ENCODE measurements at regions not wholly inside any gene's neighbourhood (a gene's known extent, or its start where the extent isn't known, plus 50 kb on each side); places are given as distances from the start of the nearest gene placed in this dataset.

GRCh38 chr5:163094492-163095180 lies 342.8 kb upstream of the CCNG1 start:
- Histone ChIP-seq H3K4me2 (ENCODE audit: low read depth, low read length, poor library complexity, severe bottlenecking) (peak overlapping the region; percentile 97), H4K20me1 (ENCODE audit: low read depth, low read length) (no peaks in the 10 kb centered on the region), H3K9me2 (replicated peaks; ENCODE audit: insufficient read depth, low read length) (no peaks in the 10 kb centered on the region), H3K9me3 (ENCODE audit: insufficient read depth, low read length) (no peaks in the 10 kb centered on the region), H3K27me3 (ENCODE audit: low read length) (no peaks in the 10 kb centered on the region), H3K4me3 (ENCODE audit: insufficient read depth, low read length, poor library complexity, severe bottlenecking) (peak overlapping the region; percentile 49), H3K36me3 (ENCODE audit: low read length) (no peaks in the 10 kb centered on the region), H3K27ac (ENCODE audit: low read depth, low read length) (peak overlapping the region; percentile 98), H3K79me2 (ENCODE audit: insufficient read depth, low read length) (no peaks in the 10 kb centered on the region), H3K9ac (ENCODE audit: low read length) (peak overlapping the region; percentile 50), H2AFZ (ENCODE audit: low read depth, low read length, severe bottlenecking) (peak overlapping the region; percentile 96), H3F3A (ENCODE audit: insufficient read depth) (peaks cover 16% of the 10 kb centered on the region)
- TF ChIP-seq CTCF (IDR thresholded peaks at IDR 0.05; ENCODE audit: insufficient read depth, low read length, poor library complexity, severe bottlenecking), result no peak
- TF ChIP-seq EZH2phosphoT487 (conservative IDR thresholded peaks at IDR 0.05; ENCODE audit: low read length), result no peak

- Histone ChIP-seq H3K9ac (ENCODE audit: low read length) (no peak overlapping the region), H3K79me2 (ENCODE audit: insufficient read depth, low read length) (no peaks in the 10 kb centered on the region), H3K4me3 (ENCODE audit: insufficient read depth, low read length, poor library complexity, severe bottlenecking) (no peak overlapping the region), H2AFZ (ENCODE audit: low read depth, low read length, severe bottlenecking) (peak overlapping the region; percentile 79), H3K9me3 (ENCODE audit: insufficient read depth, low read length) (no peaks in the 10 kb centered on the region), H3K36me3 (ENCODE audit: low read length) (no peaks in the 10 kb centered on the region), H3K27ac (ENCODE audit: low read depth, low read length) (no peak overlapping the region), H3K27me3 (ENCODE audit: low read length) (no peaks in the 10 kb centered on the region), H3F3A (ENCODE audit: insufficient read depth) (no peaks in the 10 kb centered on the region), H3K4me2 (ENCODE audit: low read depth, low read length, poor library complexity, severe bottlenecking) (no peak overlapping the region), H4K20me1 (ENCODE audit: low read depth, low read length) (no peaks in the 10 kb centered on the region), H3K9me2 (replicated peaks; ENCODE audit: insufficient read depth, low read length) (no peaks in the 10 kb centered on the region)
- TF ChIP-seq EZH2phosphoT487 (conservative IDR thresholded peaks at IDR 0.05; ENCODE audit: low read length), result no peak
- TF ChIP-seq CTCF (IDR thresholded peaks at IDR 0.05; ENCODE audit: insufficient read depth, low read length, poor library complexity, severe bottlenecking), result peak; percentile 45
Observed at GRCh38 chr5:163104464-163104863, 332.9 kb upstream of the CCNG1 start.

GRCh38 chr5:163105456-163105855 lies 331.9 kb upstream of the CCNG1 start:
- no peaks in the 10 kb centered on the region for H3K9me2 ChIP-seq (replicated peaks; ENCODE audit: insufficient read depth, low read length)
- H2AFZ ChIP-seq (ENCODE audit: low read depth, low read length, severe bottlenecking), result peak overlapping the region; percentile 79
- H3K27me3 ChIP-seq (ENCODE audit: low read length), result no peaks in the 10 kb centered on the region
- no peaks in the 10 kb centered on the region for H3K36me3 ChIP-seq (ENCODE audit: low read length)
- TF ChIP-seq EZH2phosphoT487 (conservative IDR thresholded peaks at IDR 0.05; ENCODE audit: low read length) (no peak), CTCF (IDR thresholded peaks at IDR 0.05; ENCODE audit: insufficient read depth, low read length, poor library complexity, severe bottlenecking) (no peak)
- no peak overlapping the region for H3K27ac ChIP-seq (ENCODE audit: low read depth, low read length)
- H4K20me1 ChIP-seq (ENCODE audit: low read depth, low read length), result no peaks in the 10 kb centered on the region
- no peak overlapping the region for H3K4me2 ChIP-seq (ENCODE audit: low read depth, low read length, poor library complexity, severe bottlenecking)
- no peaks in the 10 kb centered on the region for H3K9me3 ChIP-seq (ENCODE audit: insufficient read depth, low read length)
- no peaks in the 10 kb centered on the region for H3F3A ChIP-seq (ENCODE audit: insufficient read depth)
- no peaks in the 10 kb centered on the region for H3K79me2 ChIP-seq (ENCODE audit: insufficient read depth, low read length)
- no peak overlapping the region for H3K4me3 ChIP-seq (ENCODE audit: insufficient read depth, low read length, poor library complexity, severe bottlenecking)
- no peak overlapping the region for H3K9ac ChIP-seq (ENCODE audit: low read length)

Measured in SU-DHL-6 (cell line).